ENCODE measurements at regions not wholly inside any gene's neighbourhood (a gene's known extent, or its start where the extent isn't known, plus 50 kb on each side); places are given as distances from the start of the nearest gene placed in this dataset.
A peak's percentile ranks its signal among the peaks of the same experiment; 100 is the strongest.

DNA sequence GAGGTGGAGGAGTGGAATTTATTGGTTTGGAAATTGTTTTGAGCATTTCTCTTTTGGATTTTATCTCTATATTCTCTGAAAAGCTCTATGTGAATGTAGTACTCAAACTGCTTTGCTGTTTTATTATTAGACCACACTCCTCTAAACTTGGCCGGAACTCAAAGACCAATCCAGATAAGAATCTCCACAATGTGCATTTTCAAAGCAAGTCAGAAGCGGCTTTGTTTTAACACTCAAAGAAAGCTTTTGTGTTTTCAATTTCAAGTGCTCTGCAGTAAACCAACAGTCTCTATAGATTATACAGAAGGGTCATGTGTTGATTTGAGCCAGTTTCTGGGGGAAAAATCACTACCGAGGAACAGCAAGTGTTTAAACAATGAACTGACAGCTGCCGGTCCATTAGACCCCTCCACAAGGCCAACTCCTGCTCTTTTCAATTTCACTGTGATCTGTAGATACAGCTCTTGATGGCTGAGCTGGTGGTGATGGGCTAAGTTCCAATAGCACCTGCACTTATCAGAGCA is 79.4 kb downstream of the FTHL17 start:
- intact Hi-C loops (cut with DNase I, micrococcal nuclease) = no loop called here
- peak overlapping the region; percentile 42 for H3K27ac Mint-ChIP-seq
- Histone ChIP-seq H3K4me1 (ENCODE audit: insufficient read depth, low read length) (no peaks in the 10 kb centered on the region), H3K27me3 (ENCODE audit: control insufficient read depth in 1 of 2, insufficient read depth in 2 of 2, low read length in 2 of 2) (no peaks in the 10 kb centered on the region), H3K36me3 (ENCODE audit: insufficient read depth, low read length) (no peaks in the 10 kb centered on the region), H3K9me3 (ENCODE audit: control insufficient read depth in 1 of 2, insufficient read depth in 1 of 2, low read length in 2 of 2) (no peaks in the 10 kb centered on the region), H3K27ac (ENCODE audit: low read depth in 1 of 2, low read length in 2 of 2) (no peak overlapping the region), H3K4me3 (ENCODE audit: low read length) (no peak overlapping the region)
- no peak for DNase-seq
- H3K4me3 Mint-ChIP-seq = no peak overlapping the region
- no peak for ATAC-seq (ENCODE audit: poor library complexity)
- no peaks in the 10 kb centered on the region for H3K27me3 Mint-ChIP-seq
- H3K4me1 Mint-ChIP-seq (ENCODE audit: low read depth) = peaks cover 14% of the 10 kb centered on the region
- no peaks in the 10 kb centered on the region for H3K36me3 Mint-ChIP-seq (ENCODE audit: low read depth)
- H3K9me3 Mint-ChIP-seq = no peaks in the 10 kb centered on the region
- TF ChIP-seq, protein P1, sequence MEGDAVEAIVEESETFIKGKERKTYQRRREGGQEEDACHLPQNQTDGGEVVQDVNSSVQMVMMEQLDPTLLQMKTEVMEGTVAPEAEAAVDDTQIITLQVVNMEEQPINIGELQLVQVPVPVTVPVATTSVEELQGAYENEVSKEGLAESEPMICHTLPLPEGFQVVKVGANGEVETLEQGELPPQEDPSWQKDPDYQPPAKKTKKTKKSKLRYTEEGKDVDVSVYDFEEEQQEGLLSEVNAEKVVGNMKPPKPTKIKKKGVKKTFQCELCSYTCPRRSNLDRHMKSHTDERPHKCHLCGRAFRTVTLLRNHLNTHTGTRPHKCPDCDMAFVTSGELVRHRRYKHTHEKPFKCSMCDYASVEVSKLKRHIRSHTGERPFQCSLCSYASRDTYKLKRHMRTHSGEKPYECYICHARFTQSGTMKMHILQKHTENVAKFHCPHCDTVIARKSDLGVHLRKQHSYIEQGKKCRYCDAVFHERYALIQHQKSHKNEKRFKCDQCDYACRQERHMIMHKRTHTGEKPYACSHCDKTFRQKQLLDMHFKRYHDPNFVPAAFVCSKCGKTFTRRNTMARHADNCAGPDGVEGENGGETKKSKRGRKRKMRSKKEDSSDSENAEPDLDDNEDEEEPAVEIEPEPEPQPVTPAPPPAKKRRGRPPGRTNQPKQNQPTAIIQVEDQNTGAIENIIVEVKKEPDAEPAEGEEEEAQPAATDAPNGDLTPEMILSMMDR (IDR thresholded peaks at IDR 0.05) = no peak
- ChIA-PET POLR2A (no interaction called here), CTCF (no interaction called here)

DNA sequence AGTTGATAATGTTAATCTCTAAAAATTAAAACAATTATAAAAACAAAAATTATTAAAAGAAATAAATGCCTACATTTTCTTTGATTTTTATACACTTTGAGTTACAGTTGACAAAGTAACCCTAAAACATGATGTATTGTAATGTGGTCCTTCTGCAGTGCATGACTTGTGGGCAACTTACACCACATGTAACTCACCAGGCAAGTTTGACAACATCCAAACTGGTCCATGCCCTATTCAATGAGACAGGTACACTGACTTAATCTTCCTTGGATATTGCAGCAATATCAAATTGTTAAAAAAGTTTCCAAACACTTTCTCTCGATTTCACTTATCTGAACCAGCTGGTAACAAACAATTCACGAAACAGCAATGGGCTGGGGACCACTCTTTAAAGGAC is 81.5 kb downstream of the FTHL17 start:
- Mint-ChIP-seq H3K27me3 (no peaks in the 10 kb centered on the region), H3K27ac (no peak overlapping the region), H3K4me3 (no peak overlapping the region), H3K36me3 (ENCODE audit: low read depth) (no peaks in the 10 kb centered on the region), H3K9me3 (no peaks in the 10 kb centered on the region), H3K4me1 (ENCODE audit: low read depth) (peaks cover 8% of the 10 kb centered on the region)
- Histone ChIP-seq H3K27me3 (ENCODE audit: control insufficient read depth in 1 of 2, insufficient read depth in 2 of 2, low read length in 2 of 2) (no peaks in the 10 kb centered on the region), H3K36me3 (ENCODE audit: insufficient read depth, low read length) (no peaks in the 10 kb centered on the region), H3K27ac (ENCODE audit: low read depth in 1 of 2, low read length in 2 of 2) (no peak overlapping the region), H3K4me1 (ENCODE audit: insufficient read depth, low read length) (no peaks in the 10 kb centered on the region), H3K9me3 (ENCODE audit: control insufficient read depth in 1 of 2, insufficient read depth in 1 of 2, low read length in 2 of 2) (no peaks in the 10 kb centered on the region), H3K4me3 (ENCODE audit: low read length) (no peak overlapping the region)
- DNase-seq (no peak), ATAC-seq (ENCODE audit: poor library complexity) (no peak)
- TF ChIP-seq, protein P1 (IDR thresholded peaks at IDR 0.05) = no peak
- ChIA-PET POLR2A (no interaction called here), CTCF (no interaction called here)
- intact Hi-C loops (cut with DNase I, micrococcal nuclease) = no loop called here

- no peak overlapping the region for H3K27ac Mint-ChIP-seq
- Histone ChIP-seq H3K27ac (ENCODE audit: low read depth in 1 of 2, low read length in 2 of 2) (no peak overlapping the region), H3K4me3 (ENCODE audit: low read length) (no peak overlapping the region), H3K4me1 (ENCODE audit: insufficient read depth, low read length) (no peaks in the 10 kb centered on the region), H3K27me3 (ENCODE audit: control insufficient read depth in 1 of 2, insufficient read depth in 2 of 2, low read length in 2 of 2) (no peaks in the 10 kb centered on the region), H3K36me3 (ENCODE audit: insufficient read depth, low read length) (no peaks in the 10 kb centered on the region), H3K9me3 (ENCODE audit: control insufficient read depth in 1 of 2, insufficient read depth in 1 of 2, low read length in 2 of 2) (no peaks in the 10 kb centered on the region)
- TF ChIP-seq, protein P1 (IDR thresholded peaks at IDR 0.05) = no peak
- DNase-seq = no peak
- H3K4me3 Mint-ChIP-seq = no peak overlapping the region
- intact Hi-C loops (cut with DNase I, micrococcal nuclease) = no loop called here
- no peak for ATAC-seq (ENCODE audit: poor library complexity)
- no peaks in the 10 kb centered on the region for H3K27me3 Mint-ChIP-seq
- H3K36me3 Mint-ChIP-seq (ENCODE audit: low read depth) = no peaks in the 10 kb centered on the region
- H3K4me1 Mint-ChIP-seq (ENCODE audit: low read depth) = no peaks in the 10 kb centered on the region
- ChIA-PET POLR2A (no interaction called here), CTCF (no interaction called here)
- H3K9me3 Mint-ChIP-seq = no peaks in the 10 kb centered on the region
Observed at GRCh38 chrX:30982467-30982866, 89.4 kb downstream of the FTHL17 start.
